BE2C (cell line): ENCODE measurements at regions not wholly inside any gene's neighbourhood (a gene's known extent, or its start where the extent isn't known, plus 50 kb on each side); places are given as distances from the start of the nearest gene placed in this dataset.

Experiments
- DNase-seq: peaks from one replicate; pipeline ENCODE4 v3.0.0-alpha.2; 2020
- H3K27me3 ChIP-seq: fragments of 250-450 bp; sonication (Bioruptor Pico); 2 replicates; pipeline ENCODE4 v1.5.1; 2020; ENCODE audit warnings: mild to moderate bottlenecking
- H3K36me3 ChIP-seq: fragments of 250-450 bp; sonication (Bioruptor Pico); 2 replicates; pipeline ENCODE4 v1.5.1; 2020; ENCODE audit warnings: mild to moderate bottlenecking
- H3K4me1 ChIP-seq: fragments of 250-450 bp; sonication (Bioruptor Pico); 2 replicates; pipeline ENCODE4 v1.5.1; 2020
- H3K4me3 ChIP-seq: 2 replicates; pipeline ENCODE4 v1.5.1; 2011; ENCODE audit warnings: low read depth, low read length
- H3K9me3 ChIP-seq: fragments of 250-450 bp; sonication (Bioruptor Pico); 2 replicates; pipeline ENCODE4 v1.5.1; 2020
- CTCF ChIP-seq: IDR thresholded peaks from 2 replicates; pipeline ENCODE4 v1.5.1; 2012; ENCODE audit warnings: mild to moderate bottlenecking, low read depth, low read length

GRCh38 chr19:28883241-28883693 lies 329.7 kb downstream of the UQCRFS1 start:
- TF ChIP-seq CTCF = no peak
- Histone ChIP-seq H3K9me3 (no peaks in the 10 kb centered on the region; the same call in 1 of the 2 replicates), H3K4me3 (no peak overlapping the region), H3K36me3 (no peaks in the 10 kb centered on the region), H3K4me1 (no peaks in the 10 kb centered on the region), H3K27me3 (no peaks in the 10 kb centered on the region)
- DNase-seq = no peak

GRCh38 chr19:28882818-28883217 lies 330.1 kb downstream of the UQCRFS1 start:
- Histone ChIP-seq H3K9me3 (no peaks in the 10 kb centered on the region; the same call in 1 of the 2 replicates), H3K36me3 (no peaks in the 10 kb centered on the region), H3K4me3 (no peak overlapping the region), H3K27me3 (no peaks in the 10 kb centered on the region), H3K4me1 (no peaks in the 10 kb centered on the region)
- DNase-seq = no peak
- no peak for TF ChIP-seq CTCF

- Histone ChIP-seq H3K4me3 (no peak overlapping the region), H3K9me3 (no peaks in the 10 kb centered on the region; the same call in 1 of the 2 replicates), H3K27me3 (no peaks in the 10 kb centered on the region), H3K4me1 (no peaks in the 10 kb centered on the region), H3K36me3 (no peaks in the 10 kb centered on the region)
- no peak for DNase-seq
- no peak for TF ChIP-seq CTCF
Observed at GRCh38 chr19:28881616-28882015, 331.3 kb downstream of the UQCRFS1 start.

- no peaks in the 10 kb centered on the region for H3K27me3 ChIP-seq
- no peak for TF ChIP-seq CTCF
Observed at GRCh38 chr19:28880735-28881401, 332.1 kb downstream of the UQCRFS1 start.

GRCh38 chr19:28878862-28879566 lies 333.9 kb downstream of the UQCRFS1 start:
- no peaks in the 10 kb centered on the region; the same call in 1 of the 2 replicates for H3K9me3 ChIP-seq
- TF ChIP-seq CTCF = peak; percentile 62
- peak; percentile 63 for DNase-seq
- H3K4me3 ChIP-seq = no peak overlapping the region
- H3K27me3 ChIP-seq = no peaks in the 10 kb centered on the region
- H3K36me3 ChIP-seq = no peaks in the 10 kb centered on the region
- no peaks in the 10 kb centered on the region for H3K4me1 ChIP-seq

More at GRCh38 chr19:28880735-28881401, 332.1 kb downstream of the UQCRFS1 start:
- H3K36me3 ChIP-seq = no peaks in the 10 kb centered on the region
- no peaks in the 10 kb centered on the region; the same call in 1 of the 2 replicates for H3K9me3 ChIP-seq
- no peaks in the 10 kb centered on the region for H3K4me1 ChIP-seq
- no peak for DNase-seq
- no peak overlapping the region for H3K4me3 ChIP-seq
